ENCODE measurements at regions not wholly inside any gene's neighbourhood (a gene's known extent, or its start where the extent isn't known, plus 50 kb on each side); places are given as distances from the start of the nearest gene placed in this dataset.

GRCh38 chr12:77723308-77723707 lies 107.4 kb upstream of the NAV3 start:
- no peak for DNase-seq (ENCODE audit: low spot score)

DNA sequence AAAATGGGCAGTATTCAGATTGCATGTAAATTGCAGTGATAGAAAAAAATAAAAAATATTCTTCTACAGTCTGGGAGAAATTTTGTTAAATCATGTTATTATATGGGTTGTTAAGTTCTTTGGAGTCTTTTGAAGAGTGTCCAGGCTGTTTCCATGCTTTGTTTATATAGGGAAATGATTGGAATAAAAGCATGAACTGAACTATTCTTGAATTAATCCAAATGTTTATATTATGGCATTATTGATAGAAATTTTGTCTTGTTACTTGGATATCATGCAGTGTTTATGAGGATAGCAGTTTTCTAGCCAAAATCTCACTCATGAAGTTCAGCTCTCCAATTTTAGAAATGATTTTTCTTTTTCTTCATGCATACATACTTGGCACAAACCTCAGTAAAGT lies 108.2 kb upstream of the NAV3 start:
- DNase-seq (ENCODE audit: low spot score), result no peak

- no peak for DNase-seq (ENCODE audit: low spot score)
These were observed 110.4 kb upstream of the NAV3 start for GRCh38 chr12:77720258-77720657.

- no peak for DNase-seq (ENCODE audit: low spot score)
These were observed 120.5 kb upstream of the NAV3 start for GRCh38 chr12:77710209-77710608.

DNA sequence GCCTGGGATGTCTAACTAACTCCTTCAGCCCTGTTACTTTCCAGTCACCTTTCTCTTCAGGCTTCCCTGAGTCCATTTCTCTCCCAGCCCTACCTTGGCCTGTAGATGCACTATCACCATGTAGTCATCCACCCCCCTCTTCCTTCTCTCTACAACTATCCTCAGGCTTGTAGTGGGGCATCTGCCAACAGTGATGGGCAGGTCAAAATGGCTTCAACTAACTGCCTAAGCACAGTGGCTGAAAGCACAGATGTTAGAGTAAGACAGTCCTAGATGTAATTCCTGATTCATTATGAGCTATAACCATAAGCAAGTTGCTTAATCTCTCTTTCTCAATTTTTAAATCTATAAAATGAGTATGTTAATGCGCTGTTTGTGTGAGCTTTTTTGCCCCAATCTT lies 133.6 kb upstream of the NAV3 start:
- DNase-seq (ENCODE audit: low spot score), result no peak

DNA sequence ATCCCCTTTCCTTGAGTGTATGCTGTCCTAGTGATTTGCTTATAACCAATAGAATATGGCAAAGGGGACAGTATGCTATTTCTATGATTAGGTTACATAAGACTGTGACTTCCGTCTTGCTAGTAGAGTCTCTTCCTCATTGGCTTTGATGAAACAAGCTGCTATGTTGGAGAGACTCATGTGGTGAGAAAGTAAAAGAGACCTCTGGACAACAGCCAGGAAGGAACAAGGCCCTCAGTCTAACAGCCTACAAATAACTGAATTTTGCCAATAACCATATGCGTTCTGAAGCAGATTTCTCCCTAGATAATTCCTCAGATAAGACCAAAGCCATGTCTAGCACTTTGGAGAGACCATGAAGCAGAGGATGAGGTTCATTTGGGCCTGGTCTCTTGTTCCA lies 134.5 kb upstream of the NAV3 start:
- DNase-seq (ENCODE audit: low spot score), result no peak

DNA sequence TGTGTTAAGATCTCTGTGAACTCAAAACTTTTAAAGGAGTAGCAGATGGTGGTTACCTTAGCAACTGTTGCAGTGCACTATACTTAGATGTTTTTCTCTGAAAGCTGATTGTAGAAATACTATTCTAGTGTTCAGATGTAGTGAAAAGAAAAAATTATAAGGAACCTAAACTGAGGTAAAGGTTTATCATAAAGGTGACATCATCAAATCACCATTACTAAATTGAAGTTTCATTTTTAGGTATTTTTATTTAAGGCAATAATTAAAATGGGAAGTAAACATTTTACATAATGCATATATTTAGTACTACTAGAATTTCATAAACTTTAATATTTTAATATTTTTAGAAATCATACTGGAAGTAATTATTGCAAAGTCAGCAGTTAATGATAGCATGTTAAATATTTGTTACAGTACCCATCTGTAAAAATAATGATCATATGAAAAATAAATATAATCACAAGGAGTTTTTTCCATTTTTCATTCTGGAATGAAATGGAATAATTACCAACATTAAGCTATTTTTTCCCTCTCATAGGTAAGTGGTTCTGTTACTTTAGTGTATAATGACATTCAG lies 141.1 kb upstream of the NAV3 start:
- no peak for DNase-seq (ENCODE audit: low spot score)

- DNase-seq (ENCODE audit: low spot score), result no peak
These were observed 143.4 kb upstream of the NAV3 start for GRCh38 chr12:77687321-77687720.

DNA sequence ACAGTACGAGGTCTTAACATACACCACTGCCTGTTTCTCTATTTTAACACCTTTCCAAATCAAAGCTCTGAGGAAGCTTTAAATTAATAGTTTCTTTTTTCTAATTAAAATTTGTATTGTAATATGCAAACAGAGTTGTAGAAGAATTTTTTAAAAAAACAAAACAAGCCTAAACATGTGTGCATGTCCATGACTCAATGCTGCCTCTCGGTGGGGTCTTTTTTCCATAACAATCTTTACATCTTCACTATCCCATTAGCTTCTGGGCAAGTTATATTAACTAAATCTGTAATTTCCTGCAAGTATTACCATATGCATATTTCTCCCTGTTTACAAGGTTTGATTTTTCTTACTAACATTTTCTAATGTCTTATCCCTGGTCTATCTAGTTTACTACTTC lies 143.9 kb upstream of the NAV3 start:
- DNase-seq (ENCODE audit: low spot score), result peak; percentile 29

DNA sequence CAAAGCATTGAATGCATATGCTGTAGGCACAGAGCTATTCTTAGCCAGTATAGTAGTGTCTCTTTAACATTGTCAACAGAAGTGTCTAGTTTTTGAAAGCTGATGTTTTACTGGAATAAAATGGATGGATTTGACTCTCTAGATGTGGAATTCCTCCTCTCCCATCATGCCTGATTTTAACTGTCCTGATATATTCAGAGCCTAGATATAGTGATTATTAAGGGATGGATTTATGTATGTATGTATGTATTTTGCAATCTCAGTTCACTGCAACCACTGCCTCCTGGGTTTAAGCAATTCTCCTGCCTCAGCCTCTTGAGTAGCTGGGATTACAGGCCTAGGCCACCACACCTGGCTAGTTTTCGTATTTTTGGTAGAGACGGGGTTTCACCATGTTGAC lies 144.8 kb upstream of the NAV3 start:
- DNase-seq (ENCODE audit: low spot score), result peak; percentile 26

DNA sequence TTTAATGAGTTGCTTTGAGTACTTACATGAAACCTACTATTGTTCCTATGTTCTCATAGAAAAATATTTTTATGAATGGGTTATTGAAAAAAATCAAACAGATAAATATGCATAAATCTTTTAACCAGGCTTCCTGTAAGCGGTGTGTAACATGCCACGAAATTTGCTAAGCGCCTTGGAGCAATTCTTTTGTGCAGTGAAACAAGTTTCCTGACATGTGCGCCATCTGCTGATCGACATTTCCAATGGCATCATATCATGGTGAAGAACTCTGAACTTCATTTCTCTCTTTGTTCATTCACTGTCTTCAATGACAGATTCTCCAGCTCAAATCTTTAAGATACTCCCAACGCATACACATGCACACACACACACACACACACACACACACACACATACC lies 145.6 kb upstream of the NAV3 start:
- peak; percentile 83 for DNase-seq (ENCODE audit: low spot score)

- no peak for DNase-seq (ENCODE audit: low spot score)
These were observed 148.2 kb upstream of the NAV3 start for GRCh38 chr12:77682488-77682887.

DNA sequence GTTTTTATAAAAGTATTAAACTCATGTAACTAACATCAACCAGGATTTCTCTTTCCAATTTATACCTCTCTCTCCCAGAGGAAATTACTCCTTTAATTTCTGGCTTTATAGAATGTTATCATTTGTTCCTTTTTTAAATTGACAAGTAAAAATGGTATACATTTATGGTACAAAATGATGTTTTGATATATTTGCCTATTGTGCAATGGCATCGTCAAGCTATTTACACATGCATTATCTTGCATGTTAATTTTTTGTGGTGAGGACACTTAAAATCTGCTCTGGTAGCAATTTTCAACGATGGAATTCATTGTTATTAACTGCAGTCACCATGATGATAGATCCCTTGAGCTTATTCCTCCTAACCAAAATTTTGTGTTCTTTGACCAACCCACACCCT lies 149.0 kb upstream of the NAV3 start:
- no peak for DNase-seq (ENCODE audit: low spot score)

DNA sequence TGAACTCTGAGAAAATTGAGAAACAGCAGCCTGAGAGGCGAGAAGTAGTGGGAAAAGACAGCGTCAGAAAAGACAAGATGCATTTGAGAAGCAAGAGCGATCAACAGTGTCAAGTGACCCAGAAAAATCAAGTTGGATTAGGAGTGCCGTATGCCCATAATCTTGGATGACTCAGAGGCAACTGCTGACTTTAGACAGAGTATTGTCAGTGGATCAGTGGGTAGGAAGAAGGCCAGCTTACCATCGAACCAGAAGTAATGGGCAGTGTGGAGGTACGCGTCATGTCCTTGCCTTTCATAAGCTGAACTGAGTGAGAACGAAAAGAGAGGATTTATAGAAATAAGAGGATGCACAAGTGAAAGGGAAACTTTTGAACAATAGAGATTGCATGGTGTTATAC lies 151.0 kb upstream of the NAV3 start:
- DNase-seq (ENCODE audit: low spot score), result no peak

DNA sequence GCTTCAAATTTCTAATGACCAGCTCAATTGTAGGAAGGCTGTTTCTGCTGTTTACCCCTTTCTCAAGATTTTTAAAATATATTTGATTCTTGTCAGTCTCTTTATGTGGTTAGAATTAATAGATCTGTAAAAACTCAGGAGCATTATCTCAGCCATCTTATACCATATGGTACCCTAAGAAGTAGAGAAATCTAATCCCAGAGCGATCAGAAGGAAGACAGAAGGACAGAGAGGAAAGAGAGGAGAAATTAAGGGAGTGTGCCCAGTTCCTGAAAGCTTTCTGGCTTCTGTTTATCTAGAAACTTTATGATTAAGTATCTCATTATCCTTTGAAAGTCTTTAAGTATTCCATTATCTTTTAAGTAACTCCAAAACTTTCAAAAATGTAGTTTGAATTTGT lies 152.1 kb upstream of the NAV3 start:
- peak; percentile 58 for DNase-seq (ENCODE audit: low spot score)

DNA sequence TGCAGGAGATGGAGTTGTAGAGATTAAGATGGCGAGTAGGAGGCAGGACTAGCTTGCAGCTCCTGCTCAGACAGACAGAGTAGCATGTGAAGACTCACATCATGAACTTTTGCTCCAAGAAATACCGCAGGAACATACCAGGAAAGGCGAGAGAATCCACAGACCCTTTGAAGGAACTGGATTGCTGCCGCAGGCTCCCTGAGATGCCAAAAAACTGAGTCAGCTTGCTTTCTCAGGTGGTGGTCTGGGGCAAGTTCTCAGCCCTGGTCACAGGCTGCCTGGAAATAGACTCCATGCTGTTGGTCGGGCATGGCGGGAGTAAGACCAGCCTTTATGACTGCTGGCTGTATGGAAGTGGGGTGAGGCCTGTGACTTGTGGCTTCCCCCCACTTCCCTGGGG lies 163.6 kb upstream of the NAV3 start:
- DNase-seq (ENCODE audit: low spot score), result no peak

DNA sequence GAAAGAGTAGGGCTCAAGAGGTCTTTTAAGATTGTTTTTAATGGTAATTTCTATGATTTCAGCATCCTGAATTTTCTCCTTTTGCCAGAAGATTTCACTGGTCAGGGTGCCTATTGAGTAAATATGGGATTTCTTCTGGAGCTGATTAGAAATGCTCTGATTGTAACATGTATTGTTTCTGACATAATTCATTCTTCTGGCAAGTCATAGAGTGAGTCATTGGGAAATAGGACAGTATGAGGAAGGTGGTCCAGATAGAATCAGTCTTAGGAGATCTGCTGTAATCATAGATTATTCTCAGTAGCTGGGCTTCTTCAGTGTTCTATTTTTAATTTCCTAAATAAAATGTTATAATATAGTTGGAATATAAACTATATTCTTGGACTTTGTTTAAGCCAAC lies 182.0 kb upstream of the NAV3 start:
- no peak for DNase-seq (ENCODE audit: low spot score)

DNA sequence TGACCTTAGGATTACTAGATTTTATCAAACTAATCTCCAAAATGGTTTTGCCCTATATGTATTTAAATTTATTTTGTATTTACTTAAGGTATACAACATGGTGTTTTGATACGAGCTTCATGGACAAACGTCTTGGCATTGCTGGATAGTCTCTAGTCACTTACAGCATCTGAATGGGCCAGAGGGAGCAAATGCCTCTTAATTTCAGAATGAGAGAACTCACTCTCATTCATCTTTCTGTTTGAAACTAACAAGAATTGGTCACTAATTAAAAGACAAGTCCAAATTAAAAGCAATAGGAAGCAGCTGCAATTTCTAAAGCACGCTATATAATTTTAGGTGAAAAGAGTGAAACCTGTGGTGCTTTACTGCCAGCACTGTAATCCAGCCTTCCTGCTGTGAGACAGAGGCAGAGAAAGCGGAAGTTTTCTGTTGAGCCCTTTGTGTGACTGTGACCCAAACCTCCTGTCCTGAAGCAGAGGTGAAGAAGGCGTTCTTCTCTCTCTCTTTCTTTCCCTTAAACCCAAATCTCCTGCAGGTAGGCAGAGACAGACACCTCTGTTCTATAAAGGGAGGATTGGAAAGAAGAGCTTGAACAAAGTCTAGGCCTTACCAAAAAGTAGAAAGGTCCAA lies 184.6 kb upstream of the NAV3 start:
- DNase-seq (ENCODE audit: low spot score), result no peak

DNA sequence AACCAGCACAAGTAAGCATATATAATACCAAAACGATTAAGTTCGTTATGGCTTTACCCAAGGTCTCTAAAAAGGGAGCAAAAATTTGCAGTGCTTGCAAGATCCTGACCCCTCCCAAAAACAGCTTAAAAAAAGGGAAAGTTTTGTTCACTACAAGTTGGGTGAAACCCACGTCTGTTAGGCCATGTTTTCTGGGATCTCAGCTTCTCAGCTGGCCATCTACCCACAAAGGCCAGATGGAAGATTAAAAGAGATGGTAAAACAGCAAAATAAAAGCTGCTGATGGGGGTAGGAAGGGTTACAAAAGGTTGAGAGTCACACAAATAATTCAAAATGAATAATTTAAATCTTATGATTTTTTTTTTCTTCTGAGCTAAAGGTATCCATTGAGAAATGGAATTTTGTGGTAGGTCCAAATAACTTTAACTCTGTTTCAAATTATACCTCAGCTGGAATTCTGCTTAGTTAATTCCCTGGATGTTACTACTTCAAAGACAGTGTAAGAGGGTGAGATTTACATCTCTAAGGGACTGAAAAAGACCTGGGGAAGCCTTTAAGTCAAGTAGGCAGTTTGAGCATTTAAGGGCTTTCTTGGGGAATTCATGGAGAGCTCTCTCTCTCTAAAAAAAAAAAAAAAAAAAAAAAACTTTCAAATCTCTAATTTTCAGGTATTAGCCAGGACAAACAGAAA lies 185.6 kb upstream of the NAV3 start:
- DNase-seq (ENCODE audit: low spot score), result no peak

- no peak for DNase-seq (ENCODE audit: low spot score)
These were observed 188.4 kb upstream of the NAV3 start for GRCh38 chr12:77642246-77642645.

- no peak for DNase-seq (ENCODE audit: low spot score)
These were observed 190.3 kb upstream of the NAV3 start for GRCh38 chr12:77640356-77640755.

DNA sequence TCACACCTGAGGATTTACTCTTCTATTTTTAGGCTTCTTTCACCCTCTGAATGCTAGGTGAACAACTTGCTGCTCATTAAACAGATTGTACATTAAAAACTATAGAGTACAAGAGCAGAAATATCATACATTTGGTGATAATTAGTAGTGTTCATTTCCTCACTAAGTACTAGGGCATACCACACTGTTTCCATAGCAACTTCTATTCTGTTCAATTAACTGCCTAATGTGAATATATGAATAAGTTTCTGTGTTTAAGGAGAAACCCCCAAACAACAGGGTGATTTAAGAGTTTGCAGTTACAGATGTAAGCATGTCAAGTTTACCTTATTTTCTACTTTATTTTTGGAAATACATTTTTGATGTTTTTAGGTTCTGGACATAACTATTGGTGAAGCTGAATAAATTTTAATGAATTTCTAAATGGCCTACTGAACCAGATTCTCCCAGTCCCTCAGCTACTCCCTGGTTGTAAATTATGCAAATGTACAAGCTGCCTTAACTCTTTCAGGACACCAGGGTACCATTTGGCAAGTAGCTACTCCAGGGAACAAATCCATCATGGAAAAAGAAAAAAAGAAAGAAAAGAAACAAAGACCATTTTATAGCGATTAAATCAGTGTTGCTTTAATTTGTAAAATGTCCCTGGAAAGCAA lies 199.8 kb upstream of the NAV3 start:
- no peak for DNase-seq (ENCODE audit: low spot score)

- peak; percentile 50 for DNase-seq (ENCODE audit: low spot score)
These were observed 200.3 kb upstream of the NAV3 start for GRCh38 chr12:77630344-77630743.
